K562 (cell line): ENCODE measurements at regions not wholly inside any gene's neighbourhood (a gene's known extent, or its start where the extent isn't known, plus 50 kb on each side); places are given as distances from the start of the nearest gene placed in this dataset.

Experiments used
- ATAC-seq: fragments of 200-7000 bp; cut with Tn5 transposase; 3 replicates; pipeline ENCODE4 v1.9.1; 2020; ENCODE audit warnings: moderate library complexity
- BruUV-seq: library from RNA; stranded (reverse); fragments of 400-500 nt; replicated peaks from 2 replicates; lab custom pipeline; 2021; lab: Mats Ljungman, UMichigan
- CTCF ChIA-PET: fragments of 300-600 bp; formaldehyde crosslinking; extraction: SDS; loops from one replicate; lab custom pipeline; 2021; ENCODE audit warnings: low intra/inter-chr PET ratio; lab: Yijun Ruan, JAX
- POLR2A ChIA-PET: fragments of 300-600, 350-650 bp; sonication (Branson Sonifier 250); formaldehyde crosslinking; extraction: SDS; loops from one replicate; lab custom pipeline; 2021; ENCODE audit warnings: antibody characterized with exemption, inconsistent platforms; lab: Yijun Ruan, JAX
- DNase-seq, 4 experiments: peaks; one replicate each; pipeline versions ENCODE4 v3.0.0 to v3.0.0-alpha.2; 2011 to 2018; ENCODE audit warnings: low spot score in 3 of 4, mixed read lengths in 3 of 4; ENCODE audit errors: extremely low read depth in 1 of 4
- FAIRE-seq: peaks from 2 replicates; lab custom pipeline; 2011; peaks lifted over from hg19 to GRCh38; lab: Jason Lieb, UNC
- H2AFZ ChIP-seq: 2 replicates; pipeline ENCODE4 v1.6.0; 2011; ENCODE audit warnings: low read depth, low read length, control low read depth, inconsistent platforms
- H3K27ac ChIP-seq: fragments of 200-600 bp; 3 replicates; pipeline ENCODE4 v1.8.0; 2011; ENCODE audit warnings: low read depth, mild to moderate bottlenecking, control low read depth, inconsistent platforms, low read length, moderate library complexity, mixed read lengths; ENCODE audit errors: extremely low read depth
- H3K27me3 ChIP-seq, 2 experiments: fragments of 300-600 bp in 1 of 2; 2 replicates in 1 of 2; 3 replicates in 1 of 2; pipeline versions ENCODE4 v1.6.0 to v1.8.0; 2011; ENCODE audit warnings: inconsistent platforms in 2 of 2, low read length in 2 of 2, mild to moderate bottlenecking in 1 of 2, mixed read lengths in 1 of 2, moderate library complexity in 1 of 2; ENCODE audit not compliant: control insufficient read depth in 2 of 2, insufficient read depth in 2 of 2
- H3K36me3 ChIP-seq: fragments of 300-600 bp; 3 replicates; pipeline ENCODE4 v1.8.0; 2011; ENCODE audit warnings: mild to moderate bottlenecking, low read length, inconsistent platforms; ENCODE audit not compliant: control insufficient read depth, insufficient read depth
- H3K4me1 ChIP-seq, 2 experiments: fragments of 200-600 bp in 1 of 2; replicated peaks in 1 of 2; 2 replicates in 1 of 2; 3 replicates in 1 of 2; pipeline versions ENCODE4 v1.5.1 to v1.8.0; 2011; ENCODE audit warnings: inconsistent platforms in 2 of 2, low read length in 2 of 2, mild to moderate bottlenecking in 1 of 2, mixed read lengths in 1 of 2, moderate library complexity in 1 of 2; ENCODE audit not compliant: control insufficient read depth in 2 of 2, insufficient read depth in 2 of 2
- H3K4me2 ChIP-seq: 2 replicates; pipeline ENCODE4 v1.6.1; 2011; ENCODE audit warnings: low read length, control low read depth, inconsistent platforms, mixed read lengths; ENCODE audit not compliant: insufficient read depth
- H3K4me3 ChIP-seq: fragments of 200-600 bp; sonication (generic), shearing (Covaris generic); 2 replicates; pipeline ENCODE4 v1.5.1; 2016; ENCODE audit warnings: control low read depth, inconsistent platforms
- H3K79me2 ChIP-seq: fragments of 200-600 bp; 3 replicates; pipeline ENCODE4 v1.8.0; 2011; ENCODE audit warnings: low read length, inconsistent platforms; ENCODE audit not compliant: control insufficient read depth, insufficient read depth
- H3K9ac ChIP-seq, 2 experiments: 2 replicates each; pipeline versions ENCODE4 v1.6.0 to v1.6.1; 2011; ENCODE audit warnings: low read depth in 2 of 2, low read length in 2 of 2, control low read depth in 1 of 2, inconsistent platforms in 1 of 2, mild to moderate bottlenecking in 1 of 2, mixed read lengths in 1 of 2; ENCODE audit not compliant: insufficient read depth in 1 of 2
- H3K9me1 ChIP-seq: one replicate; pipeline ENCODE4 v1.6.0; 2011; ENCODE audit warnings: inconsistent platforms, mild to moderate bottlenecking, low read length, moderate library complexity; ENCODE audit not compliant: control insufficient read depth, insufficient read depth
- H3K9me3 ChIP-seq: replicated peaks from 2 replicates; pipeline ENCODE4 v1.5.1; 2011; ENCODE audit warnings: low read depth, low read length, inconsistent platforms; ENCODE audit not compliant: control insufficient read depth, insufficient read depth
- H4K20me1 ChIP-seq: replicated peaks from 2 replicates; pipeline ENCODE4 v1.6.1; 2011; ENCODE audit warnings: low read length, inconsistent platforms, mixed read lengths; ENCODE audit not compliant: control insufficient read depth, insufficient read depth
- ARNT ChIP-seq, 2 experiments: fragments of 450-650 bp; IDR thresholded peaks; 2 replicates each; pipeline ENCODE4 v1.6.1; 2016; ENCODE audit warnings: mild to moderate bottlenecking in 1 of 2
- CEBPB ChIP-seq: fragments of 450-650 bp; IDR thresholded peaks from 2 replicates; pipeline ENCODE4 v1.6.1; 2016; ENCODE audit warnings: missing genetic modification characterization, missing compliant biosample characterization
- CEBPG ChIP-seq, 3 experiments: fragments of 200-800 bp in 1 of 3; sonication (Bioruptor generic) in 1 of 3; sonication (generic) in 1 of 3; formaldehyde crosslinking in 1 of 3; IDR thresholded peaks in 2 of 3; conservative IDR thresholded peaks in 1 of 3; 2 replicates each; pipeline versions ENCODE4 v1.6.1 to v1.8.0; 2016 to 2022; ENCODE audit warnings: missing compliant biosample characterization in 2 of 3, missing genetic modification characterization in 2 of 3, mild to moderate bottlenecking in 1 of 3, missing genetic modification reagents in 1 of 3
- CREB5 ChIP-seq: fragments of 250-450 bp; sonication (Bioruptor Pico); IDR thresholded peaks from 2 replicates; pipeline ENCODE4 v1.5.0; 2020; ENCODE audit warnings: mild to moderate bottlenecking
- CTBP1 ChIP-seq: fragments of 450-650 bp; IDR thresholded peaks from 2 replicates; pipeline ENCODE4 v1.6.1; 2016; ENCODE audit warnings: borderline replicate concordance
- OTX1 ChIP-seq: fragments of 450-650 bp; formaldehyde crosslinking; IDR thresholded peaks from 2 replicates; pipeline ENCODE4 v1.4.0; 2022; ENCODE audit warnings: mild to moderate bottlenecking
- PHB2 ChIP-seq: fragments of 450-650 bp; IDR thresholded peaks from 2 replicates; pipeline ENCODE4 v1.6.1; 2017; ENCODE audit warnings: low read depth
- TCF7 ChIP-seq: sonication (generic); IDR thresholded peaks from 2 replicates; pipeline ENCODE4 v1.6.1; 2016; ENCODE audit warnings: antibody characterized with exemption, borderline replicate concordance
- WGBS: fragments of 100-300 bp; shearing (Covaris generic); methylation state at CpG from one replicate; pipeline ENCODE4 v1.1.6; 2016; ENCODE audit warnings: low coverage, mixed read lengths; ENCODE audit not compliant: insufficient coverage; ENCODE audit errors: missing lambda C conversion rate; 5-methylcytosine and 5-hydroxymethylcytosine counted together
- in situ Hi-C: fragments of 300-500 bp; cut with MboI; formaldehyde crosslinking; loops from 4 replicates; pipeline ENCODE4 v1.15.0; 2018; ENCODE audit warnings: inconsistent platforms, mixed read lengths
- intact Hi-C: fragments of 100-400 bp; cut with micrococcal nuclease; formaldehyde crosslinking; loops from 2 replicates; pipeline ENCODE4 v1.14.2; 2022
- TF ChIP-seq, protein P1 (sequence below): sonication (generic); formaldehyde crosslinking; IDR thresholded peaks from 2 replicates; pipeline ENCODE4 v1.9.0; 2022; ENCODE audit warnings: mild to moderate bottlenecking, missing genetic modification reagents
- TF ChIP-seq, protein P2 (sequence below): sonication (generic); formaldehyde crosslinking; IDR thresholded peaks from 2 replicates; pipeline ENCODE4 v1.9.0; 2022; ENCODE audit warnings: mild to moderate bottlenecking, missing genetic modification reagents

DNA sequence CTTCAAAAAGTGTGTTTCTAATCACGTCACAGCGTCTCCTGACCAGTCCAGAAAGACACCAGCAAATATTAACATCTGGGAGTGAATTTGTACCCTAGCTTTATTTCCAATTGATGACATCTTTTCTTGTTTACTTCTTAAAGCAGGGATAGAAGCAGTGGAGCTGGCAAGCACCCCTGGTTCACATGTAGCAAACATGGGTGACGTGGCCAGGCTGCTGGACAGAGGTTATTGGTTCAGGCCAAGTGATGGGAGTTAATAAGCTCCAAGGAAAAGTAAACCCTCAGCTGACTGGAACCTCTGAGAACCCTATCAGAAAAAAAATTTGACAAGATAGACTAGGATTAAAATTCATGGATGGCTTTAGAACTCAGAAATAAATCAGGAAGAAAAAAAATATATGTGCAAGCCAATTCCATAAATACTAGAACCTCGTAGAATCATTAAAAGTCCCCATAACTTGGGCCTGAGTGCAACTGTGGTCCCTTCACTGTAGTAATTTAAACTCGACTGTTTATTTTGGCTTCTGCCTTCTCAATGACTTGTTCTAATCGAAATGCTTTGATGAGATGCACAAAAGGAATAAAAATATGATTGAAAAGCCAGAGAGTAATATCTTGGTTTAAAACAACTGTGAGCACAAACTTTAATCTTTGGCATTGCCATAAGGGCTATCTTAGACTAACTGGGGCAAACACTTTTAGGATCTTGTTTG, 121.5 kb upstream of the CTAGE1 start (continued):
- TF ChIP-seq TCF7 (no peak), PHB2 (no peak), ARNT (IDR thresholded peaks at IDR 0.05) (no peak), CTBP1 (no peak), CREB5 (CRISPR knock-in tag) (no peak), OTX1 (CRISPR knock-in tag) (no peak)
- TF ChIP-seq, protein P1, sequence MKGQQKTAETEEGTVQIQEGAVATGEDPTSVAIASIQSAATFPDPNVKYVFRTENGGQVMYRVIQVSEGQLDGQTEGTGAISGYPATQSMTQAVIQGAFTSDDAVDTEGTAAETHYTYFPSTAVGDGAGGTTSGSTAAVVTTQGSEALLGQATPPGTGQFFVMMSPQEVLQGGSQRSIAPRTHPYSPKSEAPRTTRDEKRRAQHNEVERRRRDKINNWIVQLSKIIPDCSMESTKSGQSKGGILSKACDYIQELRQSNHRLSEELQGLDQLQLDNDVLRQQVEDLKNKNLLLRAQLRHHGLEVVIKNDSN (CRISPR knock-in tag), result no peak

DNA sequence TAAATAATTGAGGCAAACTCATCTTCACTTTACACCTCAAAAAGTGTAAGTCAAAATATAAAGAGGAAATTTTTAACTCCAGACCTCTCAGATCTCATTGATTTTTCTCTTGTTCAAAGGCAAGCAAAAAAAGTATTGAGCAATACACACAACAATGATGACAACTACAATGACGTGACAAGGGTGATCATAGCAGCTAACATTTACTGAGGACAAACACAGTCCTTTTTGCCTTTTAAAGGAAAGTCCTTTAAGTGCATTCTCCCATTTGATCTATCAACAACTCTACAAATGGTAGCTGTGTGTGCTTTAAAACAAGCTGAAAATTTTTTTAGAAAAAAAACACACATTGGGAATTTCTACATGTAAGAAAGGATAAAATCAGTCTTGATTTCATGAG, 123.5 kb upstream of the CTAGE1 start:
- H3K4me1 ChIP-seq, result no peaks in the 10 kb centered on the region
- H3K36me3 ChIP-seq, result no peaks in the 10 kb centered on the region
- no TSS peak for BruUV-seq
- intact Hi-C loops, result no loop called here
- no peaks in the 10 kb centered on the region for H4K20me1 ChIP-seq
- WGBS, result 12% methylated on average over 1 of the region's 1 CpG
- H3K4me3 ChIP-seq, result no peak overlapping the region
- H3K79me2 ChIP-seq, result no peaks in the 10 kb centered on the region
- DNase-seq, result no peak
- CTCF ChIA-PET, result interaction anchor here (0.6 kb wide), 1 partner anchor 65 kb away, joined by 3 read pairs; no protein-coding TSS in a partner anchor
- no peak for TF ChIP-seq CEBPG (CRISPR knock-in tag; IDR thresholded peaks at IDR 0.05)
- TF ChIP-seq CEBPG (tag; conservative IDR thresholded peaks at IDR 0.05 in 1 of 2, IDR thresholded peaks at IDR 0.05 in 1 of 2), result peak; percentile 56 to 78
- TF ChIP-seq, protein P2, sequence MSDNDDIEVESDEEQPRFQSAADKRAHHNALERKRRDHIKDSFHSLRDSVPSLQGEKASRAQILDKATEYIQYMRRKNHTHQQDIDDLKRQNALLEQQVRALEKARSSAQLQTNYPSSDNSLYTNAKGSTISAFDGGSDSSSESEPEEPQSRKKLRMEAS (CRISPR knock-in tag), result no peak
- peak; percentile 58; the same call in 1 of the 2 replicates for TF ChIP-seq CEBPB (tag)
- TF ChIP-seq, all 486 proteins: peak for 2
- no peak for FAIRE-seq
- POLR2A ChIA-PET, result interaction anchor here (0.6 kb wide), 1 partner anchor 1173 kb away, joined by 3 read pairs; no protein-coding TSS in a partner anchor
- H2AFZ ChIP-seq, result no peak overlapping the region
- H3K27ac ChIP-seq, result no peak overlapping the region
- H3K27me3 ChIP-seq, result peaks cover 5 to 7% of the 10 kb centered on the region in 2 experiments; a peak in 4 of 5 replicates
- in situ Hi-C loops, result no loop called here
- H3K9me3 ChIP-seq, result no peaks in the 10 kb centered on the region
- no peak overlapping the region for H3K4me2 ChIP-seq
- H3K9me1 ChIP-seq, result no peaks in the 10 kb centered on the region
- ATAC-seq, result no peak
- H3K9ac ChIP-seq, result no peak overlapping the region
